GM21619 (cell line): ENCODE measurements at regions not wholly inside any gene's neighbourhood (a gene's known extent, or its start where the extent isn't known, plus 50 kb on each side); places are given as distances from the start of the nearest gene placed in this dataset.

Experiments used
- ATAC-seq: cut with Tn5 transposase; IDR thresholded peaks from one replicate; pipeline ENCODE4 v1.9.1; 2021; ENCODE audit not compliant: unreplicated experiment

DNA sequence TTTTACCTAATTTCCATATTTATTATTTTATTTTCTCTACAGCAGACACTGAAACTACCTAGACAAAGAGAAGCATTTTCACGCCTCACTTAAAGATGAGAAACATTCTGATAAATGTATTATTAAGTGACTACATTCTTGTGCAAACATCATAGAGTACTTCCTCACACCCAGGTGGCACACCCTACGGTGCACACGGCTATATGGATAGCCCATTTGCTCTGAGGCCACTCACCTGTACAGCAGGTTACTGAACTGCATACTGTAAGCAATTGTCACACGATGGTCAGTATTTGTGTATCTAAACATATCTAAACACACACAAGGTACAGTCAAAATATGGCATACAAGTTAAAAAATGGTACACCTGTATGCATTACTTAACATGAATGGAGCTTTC, 481.4 kb downstream of the CMPK2 start:
- no peak for ATAC-seq

GRCh38 chr2:6392354-6392753, 473.4 kb downstream of the CMPK2 start:
- ATAC-seq: no peak

DNA sequence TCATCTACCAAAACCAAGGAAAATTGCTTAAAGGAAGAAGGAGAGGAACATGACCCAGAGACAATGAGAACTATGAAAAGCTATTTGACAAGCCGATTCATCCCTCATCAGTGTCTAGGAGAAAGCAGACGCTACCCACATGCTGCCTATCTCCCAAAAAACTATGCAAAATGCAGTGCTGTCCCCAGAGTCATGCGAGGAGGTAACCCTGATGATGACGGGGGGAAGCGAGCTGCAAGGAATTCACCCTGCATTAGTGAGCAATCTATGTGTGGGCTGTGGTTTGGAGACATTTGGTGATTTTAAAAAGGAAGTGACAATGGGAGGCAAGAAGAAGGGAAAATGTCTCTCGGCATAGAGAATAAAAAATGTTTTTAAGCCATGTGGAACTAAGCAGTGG, 472.7 kb downstream of the CMPK2 start:
- no peak for ATAC-seq

DNA sequence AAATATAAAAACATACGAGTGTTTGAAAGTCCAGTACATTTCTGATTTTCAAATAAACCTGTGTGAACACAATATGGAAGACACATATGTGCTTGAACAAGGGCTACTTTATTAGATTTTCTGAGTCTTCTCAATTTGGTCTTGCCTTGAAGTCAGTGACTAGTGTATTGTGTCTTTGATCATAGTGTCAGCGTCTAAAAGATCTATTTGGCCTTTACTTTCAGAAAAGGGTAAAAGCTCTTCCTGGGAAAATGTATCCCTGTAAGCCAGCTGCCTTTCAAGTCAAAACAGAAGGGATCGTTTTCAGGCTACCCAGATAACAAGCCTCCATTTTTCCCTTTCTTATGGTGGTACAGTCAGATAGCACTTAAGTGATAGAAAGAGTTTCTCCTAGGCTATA, 471.9 kb downstream of the CMPK2 start:
- no peak for ATAC-seq

DNA sequence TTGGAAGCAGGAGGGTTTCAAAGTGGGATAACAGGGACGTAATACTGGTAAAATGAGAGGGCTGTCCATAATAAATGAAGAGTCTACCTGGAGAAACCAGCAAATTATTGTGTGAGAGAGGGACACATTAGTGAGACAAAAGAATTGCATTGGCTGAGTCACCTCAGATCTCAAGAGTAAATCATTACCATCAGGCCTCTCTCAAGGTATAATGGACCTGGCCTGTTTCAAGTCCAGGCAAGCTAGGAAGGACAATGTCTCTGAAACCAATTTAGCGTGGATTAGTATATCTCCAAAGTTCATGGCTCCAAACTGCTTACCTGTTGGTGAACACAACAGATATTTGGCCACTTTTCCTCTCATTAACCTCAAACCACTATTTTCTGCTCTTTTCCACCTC, 471.4 kb downstream of the CMPK2 start:
- ATAC-seq: no peak

GRCh38 chr2:6398421-6398820, 467.3 kb downstream of the CMPK2 start:
- no peak for ATAC-seq

DNA sequence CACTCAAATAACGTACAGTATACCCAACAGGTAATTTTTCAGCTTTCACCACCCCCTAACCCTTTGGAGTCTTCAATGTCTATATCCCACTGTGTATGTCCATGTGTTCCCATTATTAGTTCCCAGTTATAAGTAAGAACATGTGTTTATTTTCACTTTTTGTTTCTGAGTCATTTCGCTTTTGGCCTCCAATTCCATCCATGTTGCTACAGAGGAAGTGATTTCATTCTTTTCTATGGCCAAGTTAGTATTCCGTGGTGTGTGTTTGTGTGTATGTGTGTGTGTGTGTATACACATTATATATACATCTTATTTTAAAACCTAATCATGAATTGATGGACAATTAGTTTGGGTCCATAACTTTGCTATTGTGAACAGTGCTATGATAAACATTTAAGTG, 464.4 kb downstream of the CMPK2 start:
- ATAC-seq: no peak

DNA sequence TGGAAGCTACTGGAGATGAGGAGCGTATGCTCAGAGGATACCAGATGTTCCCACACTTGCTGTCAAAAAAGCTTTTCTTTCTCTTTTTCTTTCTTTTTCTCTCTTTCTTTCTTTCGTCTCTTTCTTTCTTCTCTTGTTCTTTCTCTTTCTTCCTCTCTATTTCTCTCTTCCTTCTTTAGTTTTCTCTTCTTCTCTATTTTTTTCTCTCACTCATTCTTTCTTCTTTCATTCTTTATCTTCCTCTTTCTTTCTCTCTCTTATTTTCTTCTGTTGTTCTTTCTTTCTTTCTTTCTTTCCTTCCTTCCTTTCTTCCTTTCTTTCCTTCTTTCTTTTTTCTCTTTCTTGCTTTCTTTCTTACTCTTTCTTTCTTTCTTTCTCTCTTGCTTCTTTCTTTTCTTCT, 457.6 kb downstream of the CMPK2 start:
- no peak for ATAC-seq

DNA sequence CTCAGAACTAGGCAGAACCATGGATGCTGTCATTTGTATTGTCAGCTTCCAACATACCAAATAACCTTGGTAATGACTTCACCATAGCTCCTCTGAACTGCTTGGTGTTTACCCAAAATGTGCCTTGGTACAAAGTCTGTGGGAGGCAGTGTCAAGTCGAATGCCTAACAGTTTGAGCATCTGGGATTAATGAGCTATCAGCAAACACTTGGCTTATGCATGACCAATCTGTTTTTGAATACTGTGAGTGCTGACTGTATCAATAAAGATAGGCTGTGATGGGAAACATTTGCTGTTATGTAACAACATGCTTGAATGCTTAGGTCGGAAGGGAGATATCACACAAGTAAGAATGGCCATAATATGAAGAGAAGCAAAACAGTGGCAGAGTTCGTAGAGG, 455.4 kb downstream of the CMPK2 start:
- ATAC-seq: no peak

GRCh38 chr2:6412533-6413091, 453.1 kb downstream of the CMPK2 start:
- no peak for ATAC-seq

DNA sequence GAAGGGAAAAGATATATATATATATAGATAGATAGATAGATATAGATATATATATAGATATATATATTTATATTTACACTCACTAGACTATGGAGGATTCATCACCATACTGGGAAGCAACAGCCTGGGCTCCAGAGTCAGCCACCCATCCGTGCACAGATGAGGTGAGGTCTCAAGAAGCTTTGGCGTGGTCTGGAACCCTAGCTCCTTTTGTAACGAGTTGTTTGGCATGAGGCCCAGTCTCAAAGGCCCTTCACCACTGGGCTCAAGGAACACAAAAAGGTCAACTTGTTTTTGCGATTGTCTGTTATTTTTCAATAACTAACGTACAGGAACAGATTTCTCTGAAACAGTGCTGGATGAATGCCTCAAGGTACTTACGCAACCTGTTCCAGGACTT, 448.7 kb downstream of the CMPK2 start:
- ATAC-seq: no peak

DNA sequence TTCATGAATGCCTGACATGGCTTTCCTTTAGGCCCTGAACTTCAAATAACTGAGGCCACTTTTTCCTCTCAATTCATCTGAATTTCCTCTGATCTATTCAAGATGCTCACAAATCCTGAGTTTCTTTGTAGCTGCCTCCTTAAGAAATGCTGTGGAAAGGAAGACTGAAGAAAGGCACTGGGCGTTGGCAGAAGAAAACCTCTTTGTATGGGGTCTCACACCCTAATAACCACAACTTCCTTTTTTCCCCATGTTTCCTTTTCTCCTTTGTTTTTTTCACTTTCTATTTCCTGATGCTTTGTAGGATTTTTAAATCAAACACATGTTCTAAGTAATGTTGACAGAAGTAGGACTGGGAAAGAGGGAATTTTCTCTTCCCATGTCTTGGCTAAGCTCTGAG, 447.4 kb downstream of the CMPK2 start:
- ATAC-seq: no peak

DNA sequence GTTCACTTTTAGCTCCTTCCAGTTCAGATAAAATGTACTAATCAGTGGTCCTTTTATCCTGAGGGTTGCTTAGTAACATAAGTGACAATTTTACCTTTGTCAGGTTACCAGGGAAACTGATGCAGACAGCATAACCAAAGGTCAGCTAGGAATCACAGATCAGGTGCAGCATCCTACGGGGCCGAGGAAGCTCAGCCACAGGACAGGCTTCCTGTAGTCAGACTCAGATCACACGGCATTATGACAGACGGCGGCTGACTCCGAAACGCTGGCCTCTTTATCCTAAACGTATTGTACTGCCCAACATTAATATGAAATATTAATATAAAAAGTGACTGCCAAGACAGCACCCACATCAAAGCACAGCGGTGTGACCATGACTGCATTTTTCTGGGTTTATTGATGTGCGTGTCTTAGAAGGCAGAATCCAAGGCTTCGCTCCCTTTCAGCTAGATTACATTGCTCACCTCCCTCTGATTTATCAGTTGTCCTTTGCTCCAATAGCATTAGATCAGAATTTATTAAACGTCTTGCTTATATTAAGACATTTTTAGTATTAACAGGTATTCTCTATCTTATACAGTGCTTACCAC, 444.5 kb downstream of the CMPK2 start:
- no peak for ATAC-seq

DNA sequence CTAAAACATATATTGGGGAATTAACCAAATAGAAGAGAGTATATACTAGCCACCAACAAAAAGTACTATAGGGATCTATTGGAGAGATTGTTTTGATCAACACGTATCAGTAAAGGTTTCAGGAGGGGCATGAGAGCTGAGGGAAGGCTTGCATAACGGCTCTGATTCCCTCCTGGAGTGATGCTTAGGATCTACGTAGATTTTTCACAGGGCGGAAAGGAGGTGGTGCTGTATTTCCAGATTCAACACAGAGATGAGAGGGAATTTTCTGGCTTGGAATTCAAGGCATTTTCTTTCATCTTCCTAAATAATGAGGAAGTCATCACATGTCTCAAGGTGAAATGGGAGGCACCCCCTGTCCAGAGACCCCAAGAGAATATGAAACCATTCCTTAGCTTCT, 443.8 kb downstream of the CMPK2 start:
- no peak for ATAC-seq

GRCh38 chr2:6423157-6423556, 442.6 kb downstream of the CMPK2 start:
- no peak for ATAC-seq

DNA sequence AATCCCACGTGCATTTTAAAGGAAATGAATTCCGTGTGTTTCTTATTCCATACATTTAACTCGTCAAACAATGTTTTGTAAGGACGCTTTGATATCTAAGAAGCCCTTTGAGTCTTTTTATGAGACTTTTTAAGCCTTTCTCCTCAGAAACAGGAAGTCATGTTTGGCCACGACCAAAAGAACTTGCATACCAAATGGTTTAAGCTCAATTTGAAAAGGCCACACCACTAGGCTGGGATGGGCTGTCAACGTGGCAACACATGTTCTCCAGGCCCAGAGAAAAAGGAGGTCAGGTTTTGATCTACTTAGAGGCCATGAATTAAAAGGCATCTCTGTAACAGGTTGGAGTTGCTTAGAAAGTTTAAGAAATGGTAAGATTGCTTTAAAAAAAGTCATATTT, 441.8 kb downstream of the CMPK2 start:
- ATAC-seq: no peak

- ATAC-seq: no peak
Observed at GRCh38 chr2:6425032-6425431, 440.7 kb downstream of the CMPK2 start.

- ATAC-seq: no peak
Observed at GRCh38 chr2:6429210-6429986, 436.3 kb downstream of the CMPK2 start.

GRCh38 chr2:6434438-6434837, 431.3 kb downstream of the CMPK2 start:
- ATAC-seq: no peak

DNA sequence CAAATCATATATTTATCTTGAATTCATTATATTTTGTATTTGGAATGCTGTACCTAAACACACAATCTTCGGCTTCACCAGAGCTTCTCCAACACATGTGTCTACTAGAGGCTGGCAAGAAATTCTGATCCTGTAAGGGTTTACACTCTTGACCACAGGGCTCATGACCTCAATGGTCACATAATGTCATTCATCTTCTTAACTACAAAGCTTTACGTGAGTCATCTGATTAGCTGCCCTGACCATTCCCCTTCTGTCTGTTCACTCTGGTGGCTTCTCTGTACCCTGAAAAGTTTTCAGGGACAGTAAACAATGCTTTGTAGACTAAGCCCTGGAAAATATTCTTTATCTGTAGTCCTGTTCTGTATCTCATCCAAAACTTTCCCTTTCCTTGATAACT, 423.9 kb downstream of the CMPK2 start:
- ATAC-seq: no peak

DNA sequence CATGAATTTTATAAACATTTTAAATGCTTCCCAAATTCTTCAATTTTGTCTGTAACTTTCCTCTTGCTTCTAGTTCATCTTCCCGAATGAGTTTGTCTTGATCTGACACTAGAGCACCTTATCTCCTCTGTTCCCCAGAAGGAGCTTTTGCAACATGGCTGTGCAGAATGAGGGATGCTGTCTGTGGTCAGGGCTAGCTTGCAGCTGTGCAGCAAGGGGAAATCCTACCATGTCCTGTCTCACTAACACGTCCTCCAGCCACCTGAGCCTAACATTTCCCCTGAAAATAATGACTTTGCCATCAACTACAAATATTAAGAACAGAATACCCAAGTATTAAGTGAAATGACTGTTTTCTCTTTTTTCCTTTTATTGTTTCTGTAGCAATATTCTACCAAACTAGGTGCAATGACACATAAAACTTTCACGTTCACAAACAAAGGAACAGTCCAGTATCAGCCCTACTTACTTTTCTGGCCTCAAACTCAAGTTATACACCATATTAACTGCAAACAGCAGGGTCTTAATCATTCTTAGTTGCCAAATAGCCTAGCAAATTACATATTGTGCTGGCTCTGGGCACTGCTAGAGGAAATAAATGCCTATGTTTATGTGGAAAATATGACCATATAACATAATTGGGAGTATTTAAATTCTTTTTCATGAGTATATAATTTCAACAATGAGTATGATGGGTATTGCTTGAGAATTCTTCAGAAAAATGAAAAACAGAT, 423.3 kb downstream of the CMPK2 start:
- no peak for ATAC-seq
